Common myeloid progenitor, CD34-positive (primary cell): ENCODE measurements at regions not wholly inside any gene's neighbourhood (a gene's known extent, or its start where the extent isn't known, plus 50 kb on each side); places are given as distances from the start of the nearest gene placed in this dataset.
"Not testable (repeated sequence)": the region's sequence is repeated elsewhere in the genome, so short reads cannot be mapped to it uniquely, and the experiment has no call there.

Experiments used
- CTCF ChIA-PET: fragments of 350-600 bp; sonication (Branson Sonifier 250); formaldehyde crosslinking; loops from one replicate; lab custom pipeline; 2021; ENCODE audit warnings: antibody characterized with exemption; lab: Charles Lee
- POLR2A ChIA-PET: fragments of 350-600 bp; sonication (Branson Sonifier 250); formaldehyde crosslinking; loops from one replicate; lab custom pipeline; 2021; ENCODE audit warnings: antibody characterized with exemption; lab: Charles Lee
- DNase-seq, 3 donors: peaks; one replicate each; pipeline versions ENCODE4 v3.0.0 to v3.0.0-alpha.2; 2013
- H3K27ac ChIP-seq, 2 experiments: 1 replicate in 1 of 2; 2 replicates in 1 of 2; pipeline ENCODE4 v1.7.0; 2013; ENCODE audit warnings: inconsistent platforms in 2 of 2, low read length in 2 of 2, mild to moderate bottlenecking in 2 of 2, low read depth in 1 of 2, moderate library complexity in 1 of 2; ENCODE audit not compliant: severe bottlenecking in 2 of 2, insufficient read depth in 1 of 2, poor library complexity in 1 of 2
- H3K27me3 ChIP-seq, 5 experiments: replicated peaks in 2 of 5; 1 replicate in 3 of 5; 2 replicates in 2 of 5; pipeline versions ENCODE4 v1.6.1 to v1.7.0; 2013; ENCODE audit warnings: low read length in 4 of 5, mild to moderate bottlenecking in 2 of 5, moderate library complexity in 2 of 5, inconsistent platforms in 1 of 5; ENCODE audit not compliant: insufficient read depth in 5 of 5, control insufficient read depth in 4 of 5
- H3K36me3 ChIP-seq, 4 experiments: 1 replicate in 2 of 4; 2 replicates in 2 of 4; pipeline versions ENCODE4 v1.6.1 to v1.7.0; 2013; ENCODE audit warnings: low read length in 3 of 4, control low read depth in 1 of 4, mild to moderate bottlenecking in 1 of 4; ENCODE audit not compliant: control insufficient read depth in 4 of 4, insufficient read depth in 4 of 4
- H3K4me1 ChIP-seq, 4 experiments: 1 replicate in 3 of 4; 2 replicates in 1 of 4; pipeline versions ENCODE4 v1.6.1 to v1.7.1; 2013; ENCODE audit warnings: low read length in 3 of 4, mild to moderate bottlenecking in 3 of 4, control low read depth in 1 of 4, inconsistent platforms in 1 of 4, moderate library complexity in 1 of 4; ENCODE audit not compliant: control insufficient read depth in 4 of 4, insufficient read depth in 4 of 4; ENCODE audit errors: control extremely low read depth in 1 of 4
- H3K4me3 ChIP-seq, 7 experiments: 1 replicate in 4 of 7; 2 replicates in 3 of 7; pipeline versions ENCODE4 v1.5.1 to v1.7.0; 2013; ENCODE audit warnings: mild to moderate bottlenecking in 7 of 7, low read length in 6 of 7, moderate library complexity in 6 of 7, inconsistent platforms in 2 of 7, low read depth in 2 of 7, control low read depth in 1 of 7; ENCODE audit not compliant: insufficient read depth in 4 of 7, control insufficient read depth in 1 of 7; ENCODE audit errors: extremely low read depth in 1 of 7
- H3K9me3 ChIP-seq, 5 experiments: 1 replicate in 4 of 5; 2 replicates in 1 of 5; pipeline versions ENCODE4 v1.6.1 to v1.7.1; 2013; ENCODE audit warnings: low read length in 4 of 5, mild to moderate bottlenecking in 2 of 5, inconsistent platforms in 1 of 5, low read depth in 1 of 5, moderate library complexity in 1 of 5; ENCODE audit not compliant: control insufficient read depth in 4 of 5, insufficient read depth in 2 of 5; ENCODE audit errors: control extremely low read depth in 1 of 5
- WGBS: methylation state at CpG from one replicate; pipeline ENCODE4 v1.1.5; 2013; ENCODE audit not compliant: insufficient coverage; 5-methylcytosine and 5-hydroxymethylcytosine counted together

DNA sequence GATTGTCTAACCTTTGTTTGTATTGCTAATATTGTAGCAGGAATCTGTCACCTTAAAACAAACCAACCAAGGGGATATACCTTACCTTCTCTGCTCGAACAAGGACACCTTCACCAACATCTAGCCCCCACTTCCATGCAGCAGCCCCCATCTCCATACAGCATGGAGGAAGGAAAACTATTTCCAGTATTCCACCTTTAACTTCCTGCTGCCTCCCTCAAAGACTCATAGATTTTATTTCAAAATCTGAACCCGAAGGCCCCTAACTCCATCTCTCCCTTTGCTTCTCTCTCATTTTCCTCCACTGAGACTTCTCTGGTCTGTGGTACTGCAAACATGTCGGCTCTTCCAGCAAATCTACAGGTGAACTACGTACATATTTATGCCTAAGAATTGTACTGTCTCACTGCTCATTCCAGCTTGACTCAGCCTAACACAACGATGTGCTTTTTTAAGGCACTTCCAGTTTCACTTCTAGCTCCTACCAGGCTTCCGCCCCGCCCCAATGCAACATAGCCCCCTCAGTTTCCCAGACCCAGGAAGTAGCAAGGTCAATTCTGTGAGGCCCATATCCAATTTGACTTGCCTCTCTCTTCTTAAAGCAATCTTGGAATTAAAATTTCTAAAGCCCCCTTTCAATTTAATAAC is 70.7 kb upstream of the RNF38 start:
- WGBS: 6% methylated on average over 5 of the region's 7 CpGs
- Histone ChIP-seq H3K36me3 (no peaks in the 10 kb centered on the region), H3K4me3 (peak overlapping the region in 6 of 7 experiments; percentile 54 to 83 (median 66)), H3K27me3 (no peaks in the 10 kb centered on the region), H3K4me1 (peaks cover 4 to 27% (median 16%) of the 10 kb centered on the region in 4 experiments), H3K27ac (peak overlapping the region; percentile 62 to 82), H3K9me3 (no peaks in the 10 kb centered on the region)
- POLR2A ChIA-PET: no interaction called here
- DNase-seq: peak; percentile 71 to 87 (median 84)
- CTCF ChIA-PET: interaction anchor here (0.9 to 1.3 kb wide), 6 partner anchors 9 to 33 kb away, joined by 3 to 6 read pairs (median 3); no protein-coding TSS in a partner anchor

DNA sequence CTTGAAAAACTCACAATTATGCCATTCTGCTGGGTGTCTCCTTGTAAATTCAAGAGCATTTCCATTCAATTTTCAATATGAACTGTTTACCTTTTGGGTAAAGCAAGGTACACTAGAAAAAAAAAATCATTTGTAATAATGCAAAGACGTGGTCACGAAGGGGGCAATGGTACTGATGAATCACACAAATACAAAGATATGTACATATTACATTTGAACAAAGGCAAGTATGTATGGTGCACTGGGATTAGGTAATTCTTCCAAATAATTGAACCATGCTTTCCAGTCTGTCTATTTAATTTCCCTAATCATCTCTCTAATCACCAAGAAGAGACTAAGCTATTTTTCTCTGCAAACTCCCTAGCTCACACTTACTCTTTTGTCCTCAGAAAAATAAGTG is 63.4 kb upstream of the RNF38 start:
- POLR2A ChIA-PET: no interaction called here
- Histone ChIP-seq H3K27me3 (no peaks in the 10 kb centered on the region), H3K9me3 (no peaks in the 10 kb centered on the region), H3K4me1 (peaks cover 3 to 20% (median 7%) of the 10 kb centered on the region in 4 experiments), H3K27ac (no peak overlapping the region), H3K36me3 (peaks cover 0 to 5% (median under 1%) of the 10 kb centered on the region in 4 experiments), H3K4me3 (no peak overlapping the region)
- CTCF ChIA-PET: interaction anchor here (0.9 to 1.5 kb wide), 2 partner anchors 21 to 92 kb away, joined by 3 read pairs; no protein-coding TSS in a partner anchor
- WGBS: no CpG with 5 or more reads among the region's 2 CpGs
- DNase-seq: no peak

DNA sequence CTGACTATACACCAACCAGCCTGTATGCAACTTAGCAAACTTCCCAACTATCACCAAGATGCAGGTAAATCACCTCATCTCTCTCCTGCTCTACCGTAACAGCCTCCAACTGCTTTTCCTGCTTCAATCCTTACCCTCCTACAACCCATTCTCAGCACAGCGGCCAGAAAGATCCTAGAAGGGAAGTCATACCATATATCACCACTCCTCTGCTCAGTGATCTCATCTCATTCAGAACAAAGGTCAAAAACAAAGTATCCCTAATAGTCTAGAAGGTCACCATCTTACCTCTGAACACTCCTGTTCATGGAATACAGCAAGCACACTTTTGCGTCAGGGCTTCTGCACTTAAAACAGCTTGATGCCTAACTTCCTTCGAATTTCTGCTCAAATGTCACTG is 62.2 kb upstream of the RNF38 start:
- peaks cover 0 to 5% (median under 1%) of the 10 kb centered on the region in 4 experiments for H3K36me3 ChIP-seq
- 98% methylated on average over 4 of the region's 4 CpGs for WGBS
- H3K4me1 ChIP-seq: peaks cover 10 to 31% (median 18%) of the 10 kb centered on the region in 4 experiments
- ChIA-PET CTCF (interaction anchor here (0.9 to 1.6 kb wide), 5 partner anchors 8 to 93 kb away, joined by 3 to 6 read pairs (median 3); no protein-coding TSS in a partner anchor), POLR2A (interaction anchor here (1.1 kb wide), 1 partner anchor 26 kb away, joined by 4 read pairs; no protein-coding TSS in a partner anchor)
- H3K9me3 ChIP-seq: no peaks in the 10 kb centered on the region
- DNase-seq: no peak
- no peaks in the 10 kb centered on the region for H3K27me3 ChIP-seq
- no peak overlapping the region for H3K27ac ChIP-seq
- H3K4me3 ChIP-seq: no peak overlapping the region

DNA sequence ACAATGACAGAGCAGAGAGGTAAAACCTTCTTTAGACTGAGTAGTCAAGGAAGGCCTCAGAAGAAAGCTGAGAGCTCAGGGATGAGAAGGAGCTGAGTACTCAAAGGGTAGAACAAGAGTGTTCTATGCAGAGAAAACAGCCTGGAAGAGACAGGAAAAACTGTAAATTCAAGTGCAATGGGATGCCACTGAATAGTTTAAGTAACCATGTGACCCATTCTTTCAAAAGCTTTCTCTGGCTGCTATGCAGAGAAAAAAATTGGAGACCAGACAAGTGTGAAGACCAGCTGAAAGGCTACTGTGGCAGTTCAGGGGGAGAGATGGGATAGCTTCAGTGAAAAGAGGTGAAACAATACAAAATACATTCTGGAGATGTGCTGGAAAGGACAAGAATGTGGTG is 61.3 kb upstream of the RNF38 start:
- no peaks in the 10 kb centered on the region for H3K9me3 ChIP-seq
- H3K27me3 ChIP-seq: no peaks in the 10 kb centered on the region
- POLR2A ChIA-PET: no interaction called here
- H3K4me3 ChIP-seq: no peak overlapping the region
- H3K27ac ChIP-seq: no peak overlapping the region
- DNase-seq: no peak
- H3K36me3 ChIP-seq: peaks cover 0 to 5% (median under 1%) of the 10 kb centered on the region in 4 experiments
- H3K4me1 ChIP-seq: peaks cover 14 to 40% (median 24%) of the 10 kb centered on the region in 4 experiments
- CTCF ChIA-PET: interaction anchor here (1.0 to 1.6 kb wide), 7 partner anchors 9 to 94 kb away, joined by 3 to 6 read pairs (median 3); no protein-coding TSS in a partner anchor

DNA sequence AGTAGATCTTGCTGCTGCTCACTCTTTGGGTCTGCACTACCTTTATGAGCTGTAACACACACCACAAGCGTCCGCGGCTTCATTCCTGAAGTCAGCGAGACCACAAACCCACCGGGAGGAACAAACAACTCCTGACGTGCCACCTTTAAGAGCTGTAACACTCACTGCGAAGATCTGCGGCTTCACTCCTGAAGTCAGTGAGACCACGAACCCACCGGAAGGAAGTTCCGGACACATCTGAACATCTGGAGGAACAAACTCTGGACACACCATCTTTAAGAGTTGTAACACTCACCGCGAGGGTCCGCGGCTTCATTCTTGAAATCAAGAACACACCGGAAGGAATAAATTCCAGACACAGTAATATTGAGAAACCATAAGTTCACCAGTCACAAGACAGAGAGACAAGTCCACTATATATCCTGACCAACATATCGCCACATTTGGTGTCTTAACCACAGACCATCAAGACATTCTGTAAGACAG is 58.4 kb upstream of the RNF38 start:
- not testable (repeated sequence) for H3K36me3 ChIP-seq, H3K27me3 ChIP-seq, H3K27ac ChIP-seq, H3K9me3 ChIP-seq
- ChIA-PET CTCF (interaction anchor here (0.9 to 5.0 kb wide), 7 partner anchors 11 to 97 kb away, joined by 3 to 30 read pairs (median 8); no protein-coding TSS in a partner anchor), POLR2A (interaction anchor here (0.6 kb wide), 1 partner anchor 43 kb away, joined by 6 read pairs; no protein-coding TSS in a partner anchor)
- H3K4me1 ChIP-seq: peaks cover 15 to 41% (median 24%) of the 10 kb centered on the region in 4 experiments
- WGBS: 0% methylated on average over 14 of the region's 17 CpGs
- peak; percentile 74 to 97 (median 92) for DNase-seq
- peak overlapping the region in 4 of 7 experiments; percentile 3 to 56 (median 38) for H3K4me3 ChIP-seq

DNA sequence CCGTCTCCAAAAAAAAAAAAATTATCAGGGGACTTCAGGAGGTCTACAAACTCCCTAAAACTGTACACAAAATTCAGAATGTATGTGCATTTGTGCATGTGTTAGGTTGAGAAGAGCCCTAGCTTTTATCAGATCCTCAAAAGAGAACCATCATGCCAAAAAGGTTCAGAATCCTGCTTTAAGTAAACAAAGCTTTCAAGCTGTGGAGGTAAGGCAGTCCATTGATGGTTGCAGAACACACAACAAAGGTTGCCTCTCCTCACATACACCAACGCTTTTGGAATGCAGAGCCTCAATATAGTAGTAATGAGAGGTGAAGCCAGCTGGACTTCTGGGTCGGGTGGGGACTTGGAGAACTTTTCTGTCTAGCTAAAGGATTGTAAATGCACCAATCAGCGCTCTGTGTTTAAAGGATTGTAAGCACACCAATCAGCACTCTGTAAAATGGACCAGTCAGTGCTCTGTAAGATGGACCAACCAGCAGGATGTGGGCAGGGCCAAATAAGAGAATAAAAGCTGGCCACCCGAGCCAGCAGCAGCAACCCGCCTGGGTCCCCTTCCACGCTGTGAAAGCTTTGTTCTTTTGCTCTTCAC is 57.9 kb upstream of the RNF38 start:
- no peak overlapping the region for H3K27ac ChIP-seq

More for the DNA sequence above, 57.9 kb upstream of the RNF38 start:
- no peak for DNase-seq
- ChIA-PET POLR2A (interaction anchor here (0.6 kb wide), 1 partner anchor 44 kb away, joined by 6 read pairs; no protein-coding TSS in a partner anchor), CTCF (interaction anchor here (0.9 to 5.0 kb wide), 8 partner anchors 11 to 97 kb away, joined by 3 to 30 read pairs (median 7); no protein-coding TSS in a partner anchor)
- no peaks in the 10 kb centered on the region for H3K9me3 ChIP-seq
- peaks cover 15 to 41% (median 24%) of the 10 kb centered on the region in 4 experiments for H3K4me1 ChIP-seq
- peaks cover 0 to 2% (median under 1%) of the 10 kb centered on the region in 4 experiments for H3K36me3 ChIP-seq
- no peaks in the 10 kb centered on the region for H3K27me3 ChIP-seq
- WGBS: 34% methylated on average over 4 of the region's 7 CpGs
- H3K4me3 ChIP-seq: peak overlapping the region in 4 of 7 experiments; percentile 3 to 56 (median 38)
